Vagina (tissue), 2 donors: ENCODE measurements at regions not wholly inside any gene's neighbourhood (a gene's known extent, or its start where the extent isn't known, plus 50 kb on each side); places are given as distances from the start of the nearest gene placed in this dataset.

Experiments used
- POLR2A ChIP-seq, 2 donors: fragments of 450-650 bp; IDR thresholded peaks; one replicate each; pipeline ENCODE4 v1.6.1; 2017; ENCODE audit warnings: antibody characterized with exemption in 2 of 2, mild to moderate bottlenecking in 2 of 2, moderate library complexity in 2 of 2
- TF ChIP-seq, protein P1 (sequence below), 3 experiments: fragments of 450-650 bp in 2 of 3; fragments of 200-600 bp in 1 of 3; sonication (generic) in 1 of 3; IDR thresholded peaks; one replicate each; pipeline ENCODE4 v1.5.1; 2017 to 2019; ENCODE audit warnings: antibody characterized with exemption in 3 of 3, mild to moderate bottlenecking in 2 of 3, moderate library complexity in 2 of 3

GRCh38 chr11:19375440-19375839 lies 134.7 kb upstream of the E2F8 start:
- TF ChIP-seq, protein P1, sequence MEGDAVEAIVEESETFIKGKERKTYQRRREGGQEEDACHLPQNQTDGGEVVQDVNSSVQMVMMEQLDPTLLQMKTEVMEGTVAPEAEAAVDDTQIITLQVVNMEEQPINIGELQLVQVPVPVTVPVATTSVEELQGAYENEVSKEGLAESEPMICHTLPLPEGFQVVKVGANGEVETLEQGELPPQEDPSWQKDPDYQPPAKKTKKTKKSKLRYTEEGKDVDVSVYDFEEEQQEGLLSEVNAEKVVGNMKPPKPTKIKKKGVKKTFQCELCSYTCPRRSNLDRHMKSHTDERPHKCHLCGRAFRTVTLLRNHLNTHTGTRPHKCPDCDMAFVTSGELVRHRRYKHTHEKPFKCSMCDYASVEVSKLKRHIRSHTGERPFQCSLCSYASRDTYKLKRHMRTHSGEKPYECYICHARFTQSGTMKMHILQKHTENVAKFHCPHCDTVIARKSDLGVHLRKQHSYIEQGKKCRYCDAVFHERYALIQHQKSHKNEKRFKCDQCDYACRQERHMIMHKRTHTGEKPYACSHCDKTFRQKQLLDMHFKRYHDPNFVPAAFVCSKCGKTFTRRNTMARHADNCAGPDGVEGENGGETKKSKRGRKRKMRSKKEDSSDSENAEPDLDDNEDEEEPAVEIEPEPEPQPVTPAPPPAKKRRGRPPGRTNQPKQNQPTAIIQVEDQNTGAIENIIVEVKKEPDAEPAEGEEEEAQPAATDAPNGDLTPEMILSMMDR (IDR thresholded peaks at IDR 0.05): no peak
- no peak for TF ChIP-seq POLR2A (IDR thresholded peaks at IDR 0.05)
